HepG2 (cell line): ENCODE measurements at regions not wholly inside any gene's neighbourhood (a gene's known extent, or its start where the extent isn't known, plus 50 kb on each side); places are given as distances from the start of the nearest gene placed in this dataset.

Experiments
- ATAC-seq: fragments of 200-7000 bp; cut with Tn5 transposase; 3 replicates; pipeline ENCODE4 v1.9.1; 2020; ENCODE audit warnings: mild to moderate bottlenecking, moderate library complexity
- BruUV-seq: library from RNA; stranded (reverse); fragments of 400-500 nt; replicated peaks from 2 replicates; lab custom pipeline; 2021; lab: Mats Ljungman, UMichigan
- CTCF ChIA-PET: fragments of 300-600 bp; formaldehyde crosslinking; extraction: SDS; loops from one replicate; lab custom pipeline; 2021; ENCODE audit warnings: low total read pairs, inconsistent platforms, low intra/inter-chr PET ratio; lab: Yijun Ruan, JAX
- POLR2A ChIA-PET: fragments of 350-600 bp; sonication (Branson Sonifier 250); formaldehyde crosslinking; loops from one replicate; lab custom pipeline; 2020; ENCODE audit warnings: antibody characterized with exemption, inconsistent platforms; lab: Yijun Ruan, JAX
- DNase-seq: peaks from one replicate; pipeline ENCODE4 v3.0.0-alpha.2; 2015; ENCODE audit warnings: low spot score
- FAIRE-seq: peaks from 3 replicates; lab custom pipeline; 2011; peaks lifted over from hg19 to GRCh38; lab: Jason Lieb, UNC
- H2AFZ ChIP-seq: one replicate; pipeline ENCODE4 v1.6.1; 2011; ENCODE audit warnings: low read length, inconsistent platforms
- H3K27ac ChIP-seq: fragments of 300-600 bp; 3 replicates; pipeline ENCODE4 v1.8.0; 2011; ENCODE audit warnings: mixed run types, mild to moderate bottlenecking, mixed read lengths, low read length, inconsistent platforms; ENCODE audit not compliant: insufficient read depth; ENCODE audit errors: extremely low read length
- H3K27me3 ChIP-seq, 2 experiments: fragments of 200-600 bp in 1 of 2; 2 replicates in 1 of 2; 3 replicates in 1 of 2; pipeline versions ENCODE4 v1.6.0 to v1.8.0; 2011; ENCODE audit warnings: low read length in 2 of 2, mild to moderate bottlenecking in 2 of 2, moderate library complexity in 2 of 2, inconsistent platforms in 1 of 2; ENCODE audit not compliant: insufficient read depth in 2 of 2, control insufficient read depth in 1 of 2
- H3K36me3 ChIP-seq, 2 experiments: fragments of 200-600 bp in 1 of 2; replicated peaks in 1 of 2; 2 replicates in 1 of 2; 3 replicates in 1 of 2; pipeline versions ENCODE4 v1.5.1 to v1.8.0; 2011; ENCODE audit warnings: low read length in 2 of 2, inconsistent platforms in 1 of 2; ENCODE audit not compliant: insufficient read depth in 2 of 2, control insufficient read depth in 1 of 2
- H3K4me1 ChIP-seq: 2 replicates; pipeline ENCODE4 v1.5.1; 2012; ENCODE audit warnings: low read length, inconsistent platforms; ENCODE audit not compliant: insufficient read depth
- H3K4me2 ChIP-seq: 2 replicates; pipeline ENCODE4 v1.6.0; 2011; ENCODE audit warnings: low read depth, low read length, inconsistent platforms
- H3K4me3 ChIP-seq, 3 experiments: fragments of 200-600 bp in 1 of 3; sonication (generic), shearing (Covaris generic) in 1 of 3; replicated peaks in 1 of 3; 2 replicates each; pipeline ENCODE4 v1.5.1; 2011 to 2016; ENCODE audit warnings: low read length in 3 of 3, inconsistent platforms in 2 of 3, low read depth in 2 of 3, mild to moderate bottlenecking in 2 of 3, control low read depth in 1 of 3, mixed read lengths in 1 of 3; ENCODE audit not compliant: insufficient read depth in 1 of 3
- H3K79me2 ChIP-seq: one replicate; pipeline ENCODE4 v1.6.1; 2011; ENCODE audit warnings: low read length, inconsistent platforms; ENCODE audit not compliant: insufficient read depth
- H3K9ac ChIP-seq: 2 replicates; pipeline ENCODE4 v1.6.0; 2011; ENCODE audit warnings: mild to moderate bottlenecking, low read depth, low read length, inconsistent platforms; ENCODE audit not compliant: insufficient read depth
- H3K9me3 ChIP-seq: 2 replicates; pipeline ENCODE4 v1.5.1; 2012; ENCODE audit warnings: mild to moderate bottlenecking, low read length
- H4K20me1 ChIP-seq: 2 replicates; pipeline ENCODE4 v1.6.0; 2011; ENCODE audit warnings: inconsistent platforms, mild to moderate bottlenecking, low read length, moderate library complexity; ENCODE audit not compliant: insufficient read depth
- GLMP ChIP-seq: sonication (generic); formaldehyde crosslinking; IDR thresholded peaks from 2 replicates; pipeline ENCODE4 v1.9.0; 2021; ENCODE audit warnings: missing genetic modification reagents, mild to moderate bottlenecking, borderline replicate concordance
- HNF4G ChIP-seq, 2 experiments: sonication (generic) in 1 of 2; formaldehyde crosslinking in 1 of 2; IDR thresholded peaks; 2 replicates each; pipeline versions ENCODE4 v1.4.0 to v1.6.1; 2011 to 2020; ENCODE audit warnings: borderline replicate concordance in 2 of 2, low read depth in 2 of 2, mild to moderate bottlenecking in 2 of 2, low read length in 1 of 2, missing genetic modification reagents in 1 of 2, moderate library complexity in 1 of 2
- HNRNPK ChIP-seq: fragments of 200-400 bp; formaldehyde crosslinking; IDR thresholded peaks from 2 replicates; pipeline ENCODE4 v1.6.1; 2018; ENCODE audit warnings: low read length, low read depth, moderate library complexity, mild to moderate bottlenecking; ENCODE audit not compliant: poor library complexity, severe bottlenecking
- KDM1A ChIP-seq: IDR thresholded peaks from 2 replicates; pipeline ENCODE4 v1.6.1; 2016; ENCODE audit warnings: missing compliant biosample characterization
- KDM3A ChIP-seq: IDR thresholded peaks from 2 replicates; pipeline ENCODE4 v1.6.1; 2018; ENCODE audit warnings: low read depth, missing compliant biosample characterization
- NPAS2 ChIP-seq: sonication (generic); formaldehyde crosslinking; IDR thresholded peaks from 2 replicates; pipeline ENCODE4 v1.8.0; 2022; ENCODE audit warnings: mild to moderate bottlenecking, missing genetic modification reagents, borderline replicate concordance
- POGK ChIP-seq: sonication (generic); formaldehyde crosslinking; conservative IDR thresholded peaks from 2 replicates; pipeline ENCODE4 v1.8.0; 2022; ENCODE audit warnings: mild to moderate bottlenecking, moderate library complexity, missing genetic modification reagents
- RAD21 ChIP-seq: fragments of 450-650 bp; formaldehyde crosslinking; IDR thresholded peaks from 2 replicates; pipeline ENCODE4 v1.5.0; 2020; ENCODE audit warnings: mild to moderate bottlenecking
- RXRB ChIP-seq: IDR thresholded peaks from 2 replicates; pipeline ENCODE4 v1.6.1; 2016; ENCODE audit warnings: borderline replicate concordance, missing genetic modification reagents, missing compliant biosample characterization
- SMAD3 ChIP-seq: sonication (generic); formaldehyde crosslinking; IDR thresholded peaks from 2 replicates; pipeline ENCODE4 v1.4.0; 2020; ENCODE audit warnings: missing genetic modification reagents
- SMC3 ChIP-seq: IDR thresholded peaks from 2 replicates; pipeline ENCODE4 v1.6.1; 2011; ENCODE audit warnings: low read length, improper control_type of control experiment
- SMYD3 ChIP-seq: sonication (generic); formaldehyde crosslinking; IDR thresholded peaks from 2 replicates; pipeline ENCODE4 v1.8.1; 2023; ENCODE audit warnings: mild to moderate bottlenecking, missing genetic modification reagents
- ZMAT3 ChIP-seq: sonication (generic); formaldehyde crosslinking; conservative IDR thresholded peaks from 2 replicates; pipeline ENCODE4 v1.7.0; 2021; ENCODE audit warnings: missing genetic modification reagents
- ZNF329 ChIP-seq: sonication (generic); formaldehyde crosslinking; IDR thresholded peaks from 2 replicates; pipeline ENCODE4 v1.9.0; 2021; ENCODE audit warnings: low read depth, mild to moderate bottlenecking, missing genetic modification reagents
- WGBS: methylation state at CpG from one replicate; pipeline ENCODE4 v1.1.6; 2017; ENCODE audit warnings: low lambda C conversion rate; 5-methylcytosine and 5-hydroxymethylcytosine counted together
- in situ Hi-C: cut with HindIII; loops from 2 replicates; pipeline ENCODE4 v1.10.0; 2017; ENCODE audit warnings: low pct_unique_long_range_greater_than_20kb; ENCODE audit not compliant: extremely low pct_ligation_motif_present
- intact Hi-C: fragments of 100-400 bp; cut with micrococcal nuclease; formaldehyde crosslinking; loops from one replicate; pipeline ENCODE4 v1.10.0; 2022; ENCODE audit not compliant: unreplicated experiment

GRCh38 chr4:156102411-156102810, 148.7 kb upstream of the CTSO start:
- no peaks in the 10 kb centered on the region for H3K27me3 ChIP-seq
- no peak for TF ChIP-seq HNF4G (IDR thresholded peaks at IDR 0.05; ENCODE audit: borderline replicate concordance, low read depth, low read length)
- TF ChIP-seq HNF4G (CRISPR knock-in tag; IDR thresholded peaks at IDR 0.05; ENCODE audit: borderline replicate concordance, low read depth) = no peak
- no peak for TF ChIP-seq KDM1A (CRISPR knock-in tag)
- no peak for TF ChIP-seq RXRB (CRISPR knock-in tag)
- H4K20me1 ChIP-seq = no peaks in the 10 kb centered on the region
- BruUV-seq = no TSS peak
- no peak for FAIRE-seq
- no peaks in the 10 kb centered on the region for H3K36me3 ChIP-seq
- ChIA-PET CTCF (no interaction called here), POLR2A (no interaction called here)
- H2AFZ ChIP-seq = no peak overlapping the region
- no peaks in the 10 kb centered on the region for H3K4me1 ChIP-seq
- H3K79me2 ChIP-seq = no peaks in the 10 kb centered on the region
- H3K4me3 ChIP-seq = no peak overlapping the region
- in situ Hi-C loops = no loop called here
- H3K4me2 ChIP-seq = no peak overlapping the region
- H3K9ac ChIP-seq = no peak overlapping the region
- no peak overlapping the region for H3K27ac ChIP-seq
- ATAC-seq = no peak
- no peaks in the 10 kb centered on the region for H3K9me3 ChIP-seq
- DNase-seq = no peak
- intact Hi-C loops = no loop called here

- H3K9ac ChIP-seq = no peak overlapping the region
- H3K79me2 ChIP-seq = no peaks in the 10 kb centered on the region
- no TSS peak for BruUV-seq
- ATAC-seq = no peak
- FAIRE-seq = no peak
- H3K4me2 ChIP-seq = no peak overlapping the region
- H4K20me1 ChIP-seq = no peaks in the 10 kb centered on the region
- intact Hi-C loops (no loop called here), in situ Hi-C loops (no loop called here)
- CTCF ChIA-PET = no interaction called here
- H3K27me3 ChIP-seq = no peaks in the 10 kb centered on the region
- H3K27ac ChIP-seq = no peak overlapping the region
- no peak overlapping the region for H3K4me3 ChIP-seq
- POLR2A ChIA-PET = no interaction called here
- no peak overlapping the region for H2AFZ ChIP-seq
- WGBS = 0% methylated on average over 1 of the region's 1 CpG
- H3K4me1 ChIP-seq = no peaks in the 10 kb centered on the region
- DNase-seq = no peak
- H3K9me3 ChIP-seq = no peaks in the 10 kb centered on the region
- no peaks in the 10 kb centered on the region for H3K36me3 ChIP-seq
- TF ChIP-seq NPAS2 (CRISPR knock-in tag) (no peak), GLMP (CRISPR knock-in tag) (no peak), HNRNPK (no peak), POGK (CRISPR knock-in tag) (no peak), SMAD3 (CRISPR knock-in tag) (no peak), RAD21 (no peak), SMC3 (no peak), ZMAT3 (CRISPR knock-in tag) (no peak), ZNF329 (CRISPR knock-in tag) (no peak), SMYD3 (CRISPR knock-in tag) (no peak), KDM3A (CRISPR knock-in tag) (no peak)
Measured at GRCh38 chr4:156101571-156101970, 147.9 kb upstream of the CTSO start.
